ENCODE measurements at regions not wholly inside any gene's neighbourhood (a gene's known extent, or its start where the extent isn't known, plus 50 kb on each side); places are given as distances from the start of the nearest gene placed in this dataset.

- H3K36me3 Mint-ChIP-seq (ENCODE audit: low read depth) = no peaks in the 10 kb centered on the region
- no peaks in the 10 kb centered on the region for H3K9me3 Mint-ChIP-seq
- H3K9me3 ChIP-seq (ENCODE audit: control insufficient read depth in 1 of 2, insufficient read depth in 1 of 2, low read length in 2 of 2) = peaks cover 0 to 4% of the 10 kb centered on the region in 2 experiments
- ATAC-seq (ENCODE audit: poor library complexity) = no peak
- H3K36me3 ChIP-seq (ENCODE audit: insufficient read depth, low read length) = no peaks in the 10 kb centered on the region
- no peak overlapping the region for H3K27ac ChIP-seq (ENCODE audit: low read depth in 1 of 2, low read length in 2 of 2)
- ChIA-PET POLR2A (no interaction called here), CTCF (no interaction called here)
- intact Hi-C loops (cut with DNase I, micrococcal nuclease) = no loop called here
- H3K4me3 Mint-ChIP-seq = no peak overlapping the region
- no peak overlapping the region for H3K27ac Mint-ChIP-seq
- H3K27me3 ChIP-seq (ENCODE audit: control insufficient read depth in 1 of 2, insufficient read depth in 2 of 2, low read length in 2 of 2) = no peaks in the 10 kb centered on the region
- H3K27me3 Mint-ChIP-seq = no peaks in the 10 kb centered on the region
- H3K4me1 Mint-ChIP-seq (ENCODE audit: low read depth) = no peaks in the 10 kb centered on the region
- no peak for TF ChIP-seq CTCF (IDR thresholded peaks at IDR 0.05)
- no peak overlapping the region for H3K4me3 ChIP-seq (ENCODE audit: low read length)
- no peak for DNase-seq
- H3K4me1 ChIP-seq (ENCODE audit: insufficient read depth, low read length) = no peaks in the 10 kb centered on the region
Measured at GRCh38 chr5:107790671-107791070, 119.9 kb upstream of the EFNA5 start.

- H3K9me3 Mint-ChIP-seq = no peaks in the 10 kb centered on the region
- intact Hi-C loops (cut with DNase I, micrococcal nuclease) = no loop called here
- H3K27ac ChIP-seq (ENCODE audit: low read depth in 1 of 2, low read length in 2 of 2) = no peak overlapping the region
- no peaks in the 10 kb centered on the region for H3K4me1 ChIP-seq (ENCODE audit: insufficient read depth, low read length)
- H3K27ac Mint-ChIP-seq = no peak overlapping the region
- H3K9me3 ChIP-seq (ENCODE audit: control insufficient read depth in 1 of 2, insufficient read depth in 1 of 2, low read length in 2 of 2) = no peaks in the 10 kb centered on the region
- ATAC-seq (ENCODE audit: poor library complexity) = no peak
- no peak overlapping the region for H3K4me3 Mint-ChIP-seq
- no peak overlapping the region for H3K4me3 ChIP-seq (ENCODE audit: low read length)
- no peak for TF ChIP-seq CTCF (IDR thresholded peaks at IDR 0.05)
- no peaks in the 10 kb centered on the region for H3K27me3 ChIP-seq (ENCODE audit: control insufficient read depth in 1 of 2, insufficient read depth in 2 of 2, low read length in 2 of 2)
- no peaks in the 10 kb centered on the region for H3K4me1 Mint-ChIP-seq (ENCODE audit: low read depth)
- ChIA-PET CTCF (no interaction called here), POLR2A (no interaction called here)
- no peak for DNase-seq
- no peaks in the 10 kb centered on the region for H3K36me3 Mint-ChIP-seq (ENCODE audit: low read depth)
- no peaks in the 10 kb centered on the region for H3K27me3 Mint-ChIP-seq
- no peaks in the 10 kb centered on the region for H3K36me3 ChIP-seq (ENCODE audit: insufficient read depth, low read length)
Measured at GRCh38 chr5:107786424-107786823, 115.7 kb upstream of the EFNA5 start.

- H3K9me3 Mint-ChIP-seq = peaks cover 2% of the 10 kb centered on the region
- no peak overlapping the region for H3K4me3 Mint-ChIP-seq
- TF ChIP-seq CTCF (IDR thresholded peaks at IDR 0.05) = no peak
Measured at GRCh38 chr5:107783551-107783950, 112.8 kb upstream of the EFNA5 start.

More at GRCh38 chr5:107783551-107783950, 112.8 kb upstream of the EFNA5 start:
- H3K27me3 Mint-ChIP-seq = no peaks in the 10 kb centered on the region
- ATAC-seq (ENCODE audit: poor library complexity) (no peak), DNase-seq (no peak)
- no peaks in the 10 kb centered on the region for H3K36me3 Mint-ChIP-seq (ENCODE audit: low read depth)
- no peaks in the 10 kb centered on the region for H3K4me1 Mint-ChIP-seq (ENCODE audit: low read depth)
- H3K36me3 ChIP-seq (ENCODE audit: insufficient read depth, low read length) = no peaks in the 10 kb centered on the region
- no peak overlapping the region for H3K4me3 ChIP-seq (ENCODE audit: low read length)
- no peaks in the 10 kb centered on the region for H3K27me3 ChIP-seq (ENCODE audit: control insufficient read depth in 1 of 2, insufficient read depth in 2 of 2, low read length in 2 of 2)
- H3K27ac Mint-ChIP-seq = no peak overlapping the region
- H3K9me3 ChIP-seq (ENCODE audit: control insufficient read depth in 1 of 2, insufficient read depth in 1 of 2, low read length in 2 of 2) = no peaks in the 10 kb centered on the region
- H3K27ac ChIP-seq (ENCODE audit: low read depth in 1 of 2, low read length in 2 of 2) = no peak overlapping the region
- H3K4me1 ChIP-seq (ENCODE audit: insufficient read depth, low read length) = no peaks in the 10 kb centered on the region
- ChIA-PET CTCF (no interaction called here), POLR2A (no interaction called here)
- intact Hi-C loops (cut with DNase I, micrococcal nuclease) = no loop called here

Measured in CD4-positive, alpha-beta T cell (primary cell).